ENCODE measurements at regions not wholly inside any gene's neighbourhood (a gene's known extent, or its start where the extent isn't known, plus 50 kb on each side); places are given as distances from the start of the nearest gene placed in this dataset.
A peak's percentile ranks its signal among the peaks of the same experiment; 100 is the strongest.

DNA sequence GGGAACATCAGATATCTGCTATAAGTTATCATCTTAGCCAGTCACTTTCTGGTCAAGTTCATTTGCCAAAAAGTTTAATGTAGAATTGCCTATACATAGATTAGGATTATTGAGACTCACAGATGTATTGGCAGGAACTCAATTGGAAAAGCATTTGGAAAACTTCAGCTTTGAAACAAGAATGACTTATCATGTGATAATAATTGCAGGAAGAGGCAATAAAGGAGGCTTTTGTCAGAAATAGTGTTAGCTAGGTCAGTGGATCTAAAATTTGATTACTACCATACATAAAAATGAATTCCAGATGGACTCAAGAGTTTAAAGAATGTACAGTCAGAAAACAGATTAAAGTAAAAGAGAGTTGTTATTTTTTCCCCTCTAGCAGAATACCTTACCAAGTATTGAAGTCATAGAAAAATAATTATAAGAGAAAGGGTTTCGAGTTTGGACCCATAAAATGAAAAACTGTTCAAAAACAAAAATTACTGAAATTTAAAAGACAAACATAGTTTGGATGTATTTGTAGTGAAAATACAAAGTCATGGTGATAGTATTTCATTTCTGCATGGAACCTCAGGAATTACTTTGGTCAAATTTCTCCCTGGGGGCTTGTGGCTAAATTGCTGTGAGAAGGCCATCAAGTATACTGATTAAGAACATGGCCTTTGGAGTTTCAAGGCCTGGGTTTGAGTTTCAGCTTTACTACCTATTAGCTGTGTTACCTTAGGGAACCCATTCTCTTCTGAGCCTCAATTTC, 159.9 kb downstream of the TMEM38B start:
- ATAC-seq (replicated peaks in 1 of 4) = no peak
- Mint-ChIP-seq H3K4me3 (no peak overlapping the region), H3K9me3 (peaks cover 0 to 3% (median 3%) of the 10 kb centered on the region in 3 donors), H3K27me3 (no peaks in the 10 kb centered on the region), H3K36me3 (no peaks in the 10 kb centered on the region), H3K4me1 (peaks cover 18 to 26% (median 19%) of the 10 kb centered on the region in 3 donors), H3K27ac (no peak overlapping the region)
- Histone ChIP-seq H3K27me3 (replicated peaks in 1 of 2; ENCODE audit: control insufficient read depth in 2 of 2, extremely low read depth in 1 of 2, insufficient read depth in 2 of 2, low read length in 1 of 2) (no peaks in the 10 kb centered on the region), H3K36me3 (ENCODE audit: control insufficient read depth in 2 of 2, extremely low read depth in 1 of 2, insufficient read depth in 1 of 2, low read length in 1 of 2) (no peaks in the 10 kb centered on the region), H3K9me3 (no peaks in the 10 kb centered on the region), H3K4me3 (ENCODE audit: control insufficient read depth in 1 of 2, extremely low read depth in 1 of 2, low read length in 1 of 2) (no peak overlapping the region), H3K27ac (ENCODE audit: low read length) (no peak overlapping the region), H3K4me1 (ENCODE audit: control insufficient read depth in 1 of 2, extremely low read depth in 1 of 2, insufficient read depth in 2 of 2, low read length in 2 of 2) (peaks cover 13 to 15% of the 10 kb centered on the region in 2 experiments)
- no peak for DNase-seq
- WGBS (ENCODE audit: insufficient coverage) = no CpG with 5 or more reads among the region's 1 CpG
- ChIA-PET POLR2A (no interaction called here), CTCF (interaction anchor here in 1 of 2 donors (1.0 kb wide), 1 partner anchor 12 kb away, joined by 5 read pairs; no protein-coding TSS in a partner anchor)

DNA sequence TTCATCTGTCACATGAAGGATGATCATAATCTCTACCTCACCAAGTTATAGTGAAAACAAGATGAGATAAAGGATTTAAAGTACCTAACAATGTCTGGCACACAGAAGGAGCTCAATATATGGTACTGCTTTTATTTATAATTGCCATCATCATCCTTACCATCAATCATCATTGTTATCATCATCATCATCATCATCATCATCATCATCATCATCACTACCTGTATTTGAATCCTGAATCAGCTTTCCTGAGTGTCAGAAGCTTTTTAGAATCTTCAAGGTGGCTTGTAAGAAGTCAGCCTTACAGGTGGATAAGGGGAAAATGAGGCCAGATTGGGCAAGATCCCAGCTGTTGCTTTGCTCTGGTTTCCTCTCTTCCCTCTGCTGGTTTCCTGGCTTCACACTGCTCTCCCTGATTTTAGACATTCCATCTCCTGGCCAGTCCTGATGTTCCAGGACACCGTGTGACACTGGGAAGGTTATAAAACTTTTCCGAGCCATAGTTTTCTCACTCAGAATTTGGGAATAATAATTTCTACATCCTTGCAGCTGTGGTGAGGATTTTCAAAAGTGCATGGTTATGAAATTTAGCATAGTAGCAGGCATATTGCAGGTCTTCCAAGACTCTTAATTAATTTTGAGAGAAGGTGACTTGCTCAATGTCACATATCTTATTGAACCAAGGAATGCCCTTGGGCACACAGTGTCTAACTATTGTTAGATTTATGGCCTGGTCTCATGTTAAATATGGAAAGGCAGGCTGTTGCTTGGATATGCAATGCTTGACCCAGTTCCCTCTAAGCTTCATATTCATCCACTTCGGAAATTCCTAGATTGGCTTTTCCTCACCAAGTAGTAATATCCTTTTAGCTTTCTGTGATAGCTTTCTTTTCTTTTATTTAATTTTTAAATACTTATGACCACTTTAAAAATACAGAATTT, 160.7 kb downstream of the TMEM38B start:
- no peak overlapping the region for H3K4me3 Mint-ChIP-seq
- peaks cover 25 to 35% (median 25%) of the 10 kb centered on the region in 3 donors for H3K4me1 Mint-ChIP-seq
- H3K4me3 ChIP-seq (ENCODE audit: control insufficient read depth in 1 of 2, extremely low read depth in 1 of 2, low read length in 1 of 2) = no peak overlapping the region
- ATAC-seq (replicated peaks in 1 of 4) (no peak), DNase-seq (no peak)
- H3K36me3 ChIP-seq (ENCODE audit: control insufficient read depth in 2 of 2, extremely low read depth in 1 of 2, insufficient read depth in 1 of 2, low read length in 1 of 2) = no peaks in the 10 kb centered on the region
- no peaks in the 10 kb centered on the region for H3K36me3 Mint-ChIP-seq
- H3K27ac ChIP-seq (ENCODE audit: low read length) = no peak overlapping the region
- H3K9me3 Mint-ChIP-seq = peaks cover 0 to 3% (median 3%) of the 10 kb centered on the region in 3 donors
- H3K4me1 ChIP-seq (ENCODE audit: control insufficient read depth in 1 of 2, extremely low read depth in 1 of 2, insufficient read depth in 2 of 2, low read length in 2 of 2) = peaks cover 13 to 18% of the 10 kb centered on the region in 2 experiments
- H3K27me3 ChIP-seq (replicated peaks in 1 of 2; ENCODE audit: control insufficient read depth in 2 of 2, extremely low read depth in 1 of 2, insufficient read depth in 2 of 2, low read length in 1 of 2) = no peaks in the 10 kb centered on the region
- no peaks in the 10 kb centered on the region for H3K9me3 ChIP-seq
- ChIA-PET CTCF (interaction anchor here (1.0 to 1.2 kb wide), 2 partner anchors 13 kb away, joined by 4 to 5 read pairs; no protein-coding TSS in a partner anchor), POLR2A (no interaction called here)
- H3K27ac Mint-ChIP-seq = no peak overlapping the region
- no peaks in the 10 kb centered on the region for H3K27me3 Mint-ChIP-seq
- no CpG with 5 or more reads among the region's 3 CpGs for WGBS (ENCODE audit: insufficient coverage)

DNA sequence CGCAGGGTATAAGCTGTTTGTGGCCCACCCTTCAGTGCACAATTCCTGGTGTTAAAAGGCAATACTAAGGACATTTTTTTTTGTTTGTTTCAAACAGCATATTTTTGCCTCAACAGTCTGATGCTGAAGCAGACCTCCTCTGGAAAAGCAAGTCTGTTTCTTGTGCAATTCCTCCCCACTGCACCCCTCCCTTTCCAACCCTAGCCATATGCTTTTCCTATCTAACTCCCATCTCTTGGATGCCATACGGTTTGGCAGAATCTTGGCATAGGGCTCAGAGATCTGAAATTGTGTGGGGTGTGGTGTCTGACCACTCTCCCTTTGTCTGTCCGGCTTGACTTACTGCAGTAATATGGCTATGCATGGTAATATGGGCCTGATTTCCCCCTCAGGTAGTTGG, 161.6 kb downstream of the TMEM38B start:
- DNase-seq (no peak), ATAC-seq (replicated peaks in 1 of 4) (no peak)
- H3K27me3 ChIP-seq (replicated peaks in 1 of 2; ENCODE audit: control insufficient read depth in 2 of 2, extremely low read depth in 1 of 2, insufficient read depth in 2 of 2, low read length in 1 of 2) = no peaks in the 10 kb centered on the region
- H3K4me1 Mint-ChIP-seq = peaks cover 25 to 35% (median 25%) of the 10 kb centered on the region in 3 donors
- peaks cover 13 to 18% of the 10 kb centered on the region in 2 experiments for H3K4me1 ChIP-seq (ENCODE audit: control insufficient read depth in 1 of 2, extremely low read depth in 1 of 2, insufficient read depth in 2 of 2, low read length in 2 of 2)
- H3K4me3 ChIP-seq (ENCODE audit: control insufficient read depth in 1 of 2, extremely low read depth in 1 of 2, low read length in 1 of 2) = no peak overlapping the region
- no peaks in the 10 kb centered on the region for H3K36me3 Mint-ChIP-seq
- POLR2A ChIA-PET = no interaction called here
- H3K9me3 Mint-ChIP-seq = peaks cover 0 to 6% (median 3%) of the 10 kb centered on the region in 3 donors
- no peaks in the 10 kb centered on the region for H3K9me3 ChIP-seq
- no peak overlapping the region for H3K27ac ChIP-seq (ENCODE audit: low read length)
- H3K27ac Mint-ChIP-seq = no peak overlapping the region
- CTCF ChIA-PET = interaction anchor here in 1 of 2 donors (1.2 kb wide), 1 partner anchor 14 kb away, joined by 4 read pairs; no protein-coding TSS in a partner anchor
- WGBS (ENCODE audit: insufficient coverage) = 80% methylated on average over 1 of the region's 3 CpGs
- no peak overlapping the region for H3K4me3 Mint-ChIP-seq
- H3K36me3 ChIP-seq (ENCODE audit: control insufficient read depth in 2 of 2, extremely low read depth in 1 of 2, insufficient read depth in 1 of 2, low read length in 1 of 2) = no peaks in the 10 kb centered on the region
- no peaks in the 10 kb centered on the region for H3K27me3 Mint-ChIP-seq

DNA sequence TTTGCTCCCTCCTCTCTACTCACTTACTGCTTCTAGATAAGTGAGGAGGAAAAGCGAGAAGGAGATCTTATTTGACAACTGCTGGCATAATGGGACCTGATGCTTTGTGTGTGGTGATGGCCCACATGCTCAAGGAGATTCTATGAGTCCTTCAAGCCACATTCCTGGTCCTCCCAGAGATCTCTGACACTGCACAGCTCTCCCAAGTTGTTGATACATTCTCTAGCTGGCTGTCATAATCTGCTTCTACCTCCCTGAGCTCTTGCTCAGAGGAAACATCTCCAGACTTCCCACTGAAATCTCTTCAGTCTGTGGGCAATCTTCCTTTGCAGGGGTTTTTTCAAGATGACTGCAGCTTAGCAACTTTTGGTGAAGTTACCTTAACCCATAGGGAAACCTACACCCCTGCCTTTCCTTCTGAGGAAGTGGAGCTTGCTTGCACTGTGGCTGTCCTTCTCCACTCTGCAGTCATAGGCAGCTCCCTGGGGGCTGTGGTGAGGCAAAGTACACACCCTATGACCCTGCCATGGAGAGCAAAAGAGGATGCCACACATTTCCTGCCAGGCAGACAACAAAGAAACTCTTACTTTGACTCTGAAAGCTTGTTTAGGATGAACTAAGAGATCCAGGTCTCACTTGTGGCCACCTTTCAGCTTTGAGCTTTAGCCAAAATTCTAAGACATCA, 163.8 kb downstream of the TMEM38B start:
- Mint-ChIP-seq H3K9me3 (peaks cover 0 to 6% (median 0%) of the 10 kb centered on the region in 3 donors), H3K27ac (peak overlapping the region; percentile 5 to 19), H3K4me3 (peak overlapping the region in 2 of 3 donors; percentile 9 to 43), H3K36me3 (no peaks in the 10 kb centered on the region), H3K27me3 (no peaks in the 10 kb centered on the region), H3K4me1 (peaks cover 25 to 35% (median 25%) of the 10 kb centered on the region in 3 donors)
- Histone ChIP-seq H3K27ac (ENCODE audit: low read length) (no peak overlapping the region), H3K4me3 (ENCODE audit: control insufficient read depth in 1 of 2, extremely low read depth in 1 of 2, low read length in 1 of 2) (no peak overlapping the region), H3K9me3 (no peaks in the 10 kb centered on the region), H3K27me3 (replicated peaks in 1 of 2; ENCODE audit: control insufficient read depth in 2 of 2, extremely low read depth in 1 of 2, insufficient read depth in 2 of 2, low read length in 1 of 2) (no peaks in the 10 kb centered on the region), H3K36me3 (ENCODE audit: control insufficient read depth in 2 of 2, extremely low read depth in 1 of 2, insufficient read depth in 1 of 2, low read length in 1 of 2) (no peaks in the 10 kb centered on the region), H3K4me1 (ENCODE audit: control insufficient read depth in 1 of 2, extremely low read depth in 1 of 2, insufficient read depth in 2 of 2, low read length in 2 of 2) (peaks cover 13 to 18% of the 10 kb centered on the region in 2 experiments)
- WGBS (ENCODE audit: insufficient coverage) = no CpG with 5 or more reads among the region's 1 CpG
- POLR2A ChIA-PET = no interaction called here
- peak; percentile 52 to 93 (median 75) for ATAC-seq (replicated peaks in 1 of 4)
- CTCF ChIA-PET = interaction anchor here (0.5 to 1.3 kb wide), 2 partner anchors 23 to 195 kb away, joined by 3 read pairs; no protein-coding TSS in a partner anchor
- peak in 7 of 35 experiments; percentile 4 to 12 (median 8) for DNase-seq

DNA sequence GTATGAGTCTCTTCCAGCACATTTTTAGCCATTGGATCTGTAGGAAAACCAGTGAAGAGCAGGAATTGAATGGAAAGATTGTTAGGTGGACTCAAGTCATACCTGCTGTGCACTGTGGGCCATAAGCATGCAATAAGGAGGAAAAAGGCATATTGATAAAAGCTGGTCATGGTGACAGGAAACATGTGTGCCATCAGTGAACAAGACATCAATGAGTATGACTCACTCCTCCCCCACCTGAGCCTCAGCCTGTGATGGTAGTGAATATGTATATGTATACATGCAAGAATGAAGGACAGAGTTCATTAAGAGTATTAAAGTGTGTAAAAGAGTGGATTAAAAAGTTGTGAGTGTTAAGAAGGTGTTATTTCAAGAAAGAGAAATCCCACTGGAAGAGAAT, 164.5 kb downstream of the TMEM38B start:
- ChIA-PET POLR2A (no interaction called here), CTCF (interaction anchor here in 1 of 2 donors (1.3 kb wide), 1 partner anchor 23 kb away, joined by 3 read pairs; no protein-coding TSS in a partner anchor)
- Mint-ChIP-seq H3K27ac (peak overlapping the region; percentile 13 to 71), H3K27me3 (no peaks in the 10 kb centered on the region), H3K36me3 (no peaks in the 10 kb centered on the region), H3K9me3 (peaks cover 0 to 6% (median 0%) of the 10 kb centered on the region in 3 donors), H3K4me3 (peak overlapping the region in 2 of 3 donors; percentile 17 to 43), H3K4me1 (peaks cover 25 to 35% (median 25%) of the 10 kb centered on the region in 3 donors)
- peaks cover 13 to 18% of the 10 kb centered on the region in 2 experiments for H3K4me1 ChIP-seq (ENCODE audit: control insufficient read depth in 1 of 2, extremely low read depth in 1 of 2, insufficient read depth in 2 of 2, low read length in 2 of 2)
- no peak overlapping the region for H3K4me3 ChIP-seq (ENCODE audit: control insufficient read depth in 1 of 2, extremely low read depth in 1 of 2, low read length in 1 of 2)
- H3K9me3 ChIP-seq = no peaks in the 10 kb centered on the region
- peak in 1 of 35 experiments; percentile 3 for DNase-seq
- peak; percentile 31 to 58 (median 48) for ATAC-seq (replicated peaks in 1 of 4)
- H3K27ac ChIP-seq (ENCODE audit: low read length) = no peak overlapping the region
- no peaks in the 10 kb centered on the region for H3K27me3 ChIP-seq (replicated peaks in 1 of 2; ENCODE audit: control insufficient read depth in 2 of 2, extremely low read depth in 1 of 2, insufficient read depth in 2 of 2, low read length in 1 of 2)
- no peaks in the 10 kb centered on the region for H3K36me3 ChIP-seq (ENCODE audit: control insufficient read depth in 2 of 2, extremely low read depth in 1 of 2, insufficient read depth in 1 of 2, low read length in 1 of 2)

All from T-cell (primary cell).